GM19324 (cell line): ENCODE measurements at regions not wholly inside any gene's neighbourhood (a gene's known extent, or its start where the extent isn't known, plus 50 kb on each side); places are given as distances from the start of the nearest gene placed in this dataset.
"Not testable (repeated sequence)": the region's sequence is repeated elsewhere in the genome, so short reads cannot be mapped to it uniquely, and the experiment has no call there.

Experiments used
- ATAC-seq: cut with Tn5 transposase; IDR thresholded peaks from one replicate; pipeline ENCODE4 v1.9.1; 2021; ENCODE audit warnings: mild to moderate bottlenecking, moderate library complexity; ENCODE audit not compliant: unreplicated experiment, low FRiP score

DNA sequence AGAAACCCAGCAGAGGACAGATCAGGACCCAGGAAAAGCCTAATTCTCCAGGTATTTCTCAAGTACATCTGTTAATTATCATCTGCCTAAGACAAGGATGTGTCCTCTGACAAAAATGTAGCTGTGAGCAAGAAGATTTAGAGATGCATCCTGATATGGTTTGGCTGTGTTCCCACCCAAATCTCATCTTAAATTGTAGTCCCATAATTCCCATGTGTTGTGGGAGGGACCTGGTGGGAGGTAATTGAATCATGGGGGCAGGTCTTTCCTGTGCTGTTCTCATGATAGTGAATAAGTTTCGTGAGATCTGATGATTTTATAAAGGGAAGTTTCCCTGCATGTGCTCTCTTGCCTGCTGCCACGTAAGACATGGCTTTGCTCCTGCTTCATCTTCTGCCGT lies 381.8 kb downstream of the BUD13 start:
- no peak for ATAC-seq

DNA sequence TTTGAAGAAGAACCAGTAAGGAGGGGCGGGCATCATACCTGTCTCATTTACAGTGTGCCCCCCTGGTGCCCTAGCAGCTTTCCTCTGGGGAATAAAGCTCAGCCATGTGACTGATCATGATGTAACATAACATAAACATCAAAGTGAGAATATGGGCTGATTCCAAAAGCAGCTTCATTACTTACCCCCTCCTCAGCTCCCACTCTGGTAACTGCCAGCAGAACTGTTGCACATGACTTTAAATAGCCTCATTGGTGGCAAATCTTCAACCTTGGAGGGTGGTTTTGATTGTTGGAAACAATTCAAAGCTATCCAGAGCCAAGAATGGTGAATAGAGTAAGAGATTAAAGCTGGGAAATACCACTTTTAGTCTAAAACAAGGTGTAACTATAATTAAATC lies 384.6 kb downstream of the BUD13 start:
- no peak for ATAC-seq

DNA sequence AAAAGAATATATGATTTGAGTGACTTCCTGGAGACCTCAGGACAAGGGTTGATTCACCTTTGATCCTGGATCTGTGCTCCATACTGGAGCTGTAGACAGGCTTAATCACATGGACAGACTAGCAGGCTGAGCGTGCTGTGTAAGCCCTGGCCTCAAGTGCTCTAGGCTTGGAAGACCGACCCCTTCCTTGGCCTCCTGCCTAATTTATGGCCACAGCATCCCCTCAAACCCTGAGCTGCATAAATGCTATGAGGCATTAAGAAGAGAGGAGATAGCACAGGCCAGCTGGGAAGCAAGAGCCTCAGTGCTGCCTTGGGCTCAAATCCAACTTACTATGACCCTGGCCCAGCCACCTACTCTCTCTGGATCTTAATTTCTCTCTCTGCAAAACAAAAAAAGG lies 385.1 kb downstream of the BUD13 start:
- no peak for ATAC-seq

DNA sequence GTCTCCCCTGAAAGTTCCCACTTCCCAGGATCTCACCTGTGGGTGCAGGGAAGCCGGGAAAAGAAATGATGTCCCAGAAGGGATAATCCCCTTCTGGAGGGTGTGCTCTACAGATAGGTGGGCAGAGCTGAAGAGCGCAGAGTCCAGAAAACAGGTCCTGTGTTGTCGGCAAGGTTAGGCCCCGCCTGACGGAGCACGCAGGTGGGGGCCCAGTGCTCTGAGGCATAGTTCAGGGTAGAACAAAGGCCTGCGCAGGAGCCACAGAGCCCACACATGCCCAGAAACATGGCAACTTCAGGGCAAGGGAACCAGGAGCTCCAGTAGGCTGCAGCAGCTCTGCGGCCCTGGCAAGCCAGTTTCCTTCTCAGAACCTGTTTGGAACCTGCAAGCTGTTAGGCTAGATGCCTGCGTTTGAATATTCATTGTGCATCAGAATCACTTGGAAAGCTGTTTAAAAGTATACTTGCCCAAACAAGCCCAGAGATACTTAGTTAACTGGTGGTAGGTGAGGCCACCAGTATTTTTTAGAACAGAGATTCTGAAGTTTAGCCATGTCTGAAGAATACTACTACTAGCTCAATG lies 386.6 kb downstream of the BUD13 start:
- ATAC-seq: no peak

DNA sequence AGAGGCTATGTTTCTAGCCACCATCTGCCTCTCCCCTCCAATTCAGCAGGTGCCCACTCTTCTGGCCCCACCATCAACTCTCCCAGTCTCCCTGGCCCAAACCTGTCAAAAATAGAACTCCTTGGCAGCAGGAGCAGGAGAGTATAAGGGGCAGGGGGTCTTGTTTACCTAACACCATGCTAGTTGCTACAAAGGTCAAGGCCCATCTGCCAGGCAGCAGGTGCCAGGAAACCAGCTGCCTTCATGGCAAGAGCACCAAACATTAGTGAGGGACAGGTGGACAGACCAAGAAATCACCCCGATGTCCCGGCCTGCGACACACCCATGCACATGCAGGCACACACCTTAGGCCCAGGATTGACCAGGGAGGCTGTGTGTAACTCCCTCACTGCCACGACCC lies 387.9 kb downstream of the BUD13 start:
- ATAC-seq: no peak

DNA sequence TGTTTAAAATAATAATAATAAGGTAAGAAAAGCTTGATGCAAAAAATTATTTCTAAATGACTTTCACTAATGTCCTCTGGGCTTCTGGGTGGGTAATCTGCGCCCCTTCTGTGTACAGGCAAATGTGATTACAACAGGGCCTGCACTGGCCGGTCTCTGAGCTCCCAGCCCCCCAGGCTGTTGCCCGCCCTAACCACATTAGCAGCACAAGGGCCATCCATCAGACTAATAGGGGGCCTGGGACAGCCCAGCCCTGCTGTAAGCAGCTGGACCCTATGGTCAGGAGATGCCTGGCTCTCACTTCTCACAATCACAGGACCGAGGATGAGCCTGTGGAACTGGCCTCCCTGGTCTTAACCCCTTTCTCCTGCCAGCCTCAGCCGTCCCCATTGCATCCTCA lies 388.4 kb downstream of the BUD13 start:
- no peak for ATAC-seq

DNA sequence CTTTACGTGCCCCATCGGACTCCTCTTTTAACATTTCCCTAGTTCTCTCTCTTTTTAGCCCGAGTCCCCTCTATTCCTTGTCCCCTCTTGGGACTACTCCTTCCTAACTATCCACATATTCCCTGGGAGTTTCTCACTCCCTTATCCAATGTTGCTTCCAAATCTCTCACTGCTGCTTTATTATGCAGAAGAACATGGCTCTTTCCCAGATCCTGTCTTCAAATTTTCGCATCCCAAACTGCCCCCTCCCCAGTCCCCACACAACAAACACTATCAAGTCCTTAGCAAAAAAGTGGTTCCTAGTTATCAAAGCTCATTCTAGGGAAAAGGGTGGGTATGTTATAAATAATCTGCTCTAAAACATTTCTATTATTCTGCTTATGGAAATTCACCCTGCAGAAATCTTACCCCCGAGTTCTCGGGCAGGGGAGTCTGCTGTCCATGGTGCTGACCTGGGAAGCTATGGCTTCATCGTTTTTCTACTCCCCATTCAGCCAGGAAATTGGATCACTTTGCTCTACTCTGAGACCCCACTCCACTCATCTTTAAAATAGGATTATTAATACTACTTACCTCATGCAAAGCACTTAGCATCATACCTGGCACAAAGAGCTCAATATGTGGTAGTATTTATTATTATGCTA lies 393.5 kb downstream of the BUD13 start:
- ATAC-seq: no peak

DNA sequence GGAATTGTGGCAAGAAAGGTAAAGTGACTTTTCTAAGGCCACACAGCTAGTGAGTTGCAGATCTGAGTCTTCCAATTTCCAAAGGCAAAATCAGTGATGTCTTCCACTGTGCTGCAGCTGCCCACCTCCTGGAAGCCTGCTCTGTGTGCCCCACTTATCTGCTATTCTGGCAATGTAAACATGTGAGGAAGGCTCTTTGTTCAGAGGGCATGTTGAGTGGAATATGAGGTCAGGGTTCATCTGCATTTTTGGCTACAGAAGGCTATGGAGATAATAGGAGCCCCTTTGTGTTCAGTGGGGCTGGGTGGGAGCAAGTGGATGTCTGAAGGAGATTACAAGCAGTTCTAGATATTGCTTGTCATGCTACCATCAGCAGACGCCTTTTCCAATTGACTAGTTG lies 396.2 kb downstream of the BUD13 start:
- ATAC-seq: no peak

DNA sequence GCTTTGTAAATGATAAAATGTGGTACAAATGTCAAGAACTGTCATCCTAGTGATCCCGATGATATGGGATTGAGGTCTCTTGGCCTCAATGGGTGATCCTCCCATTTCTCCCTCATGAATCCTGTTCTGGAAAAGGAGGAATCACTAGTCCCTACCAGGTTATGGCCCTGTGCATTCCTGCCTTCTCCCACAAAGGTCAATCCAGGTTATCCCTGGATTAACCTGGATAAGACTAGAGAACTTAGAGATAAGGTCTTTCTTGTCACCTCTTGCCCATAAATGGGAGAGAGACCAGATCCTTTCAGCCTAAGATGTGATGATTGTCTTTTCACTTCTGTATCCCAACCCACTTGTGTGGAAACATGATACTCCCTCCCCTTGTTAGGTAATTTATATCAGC lies 396.7 kb downstream of the BUD13 start:
- ATAC-seq: no peak

DNA sequence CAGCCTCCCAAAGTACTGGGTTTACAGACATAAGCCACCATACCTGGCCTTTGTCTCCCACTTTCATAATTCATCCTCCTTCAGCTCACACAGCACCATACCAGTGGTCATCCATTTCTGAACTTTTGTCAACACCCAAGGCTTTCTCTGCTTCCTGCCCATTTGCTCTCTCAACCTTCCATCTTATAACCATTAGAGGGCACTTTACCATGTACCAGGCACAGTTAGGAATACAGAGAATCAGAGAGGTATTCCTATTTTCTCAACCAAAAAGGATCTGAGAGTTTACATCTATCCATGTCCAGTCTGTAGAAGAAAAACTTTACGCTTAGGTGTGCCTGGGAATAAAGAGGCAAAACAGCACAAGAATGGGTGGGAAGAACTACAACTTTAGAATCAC lies 397.6 kb downstream of the BUD13 start:
- ATAC-seq: no peak

DNA sequence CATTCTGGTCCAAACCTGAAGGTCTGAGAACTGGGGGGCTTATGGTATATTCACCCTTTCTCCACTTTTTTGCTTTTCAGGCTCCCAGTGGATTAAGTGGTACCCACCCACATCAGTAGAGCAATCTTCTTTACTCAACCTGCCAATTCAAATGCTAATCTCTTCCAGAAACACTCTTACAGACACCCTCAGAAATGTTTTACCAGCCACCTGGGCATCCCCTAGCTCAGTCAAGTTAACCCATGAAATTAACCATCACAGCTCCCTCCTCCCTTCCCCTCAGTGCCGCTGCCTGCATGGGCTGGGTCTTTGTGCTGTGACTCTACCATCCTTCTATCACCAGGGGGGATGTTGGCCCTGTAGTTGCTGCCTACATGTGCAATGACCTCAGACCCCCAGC lies 398.7 kb downstream of the BUD13 start:
- no peak for ATAC-seq

DNA sequence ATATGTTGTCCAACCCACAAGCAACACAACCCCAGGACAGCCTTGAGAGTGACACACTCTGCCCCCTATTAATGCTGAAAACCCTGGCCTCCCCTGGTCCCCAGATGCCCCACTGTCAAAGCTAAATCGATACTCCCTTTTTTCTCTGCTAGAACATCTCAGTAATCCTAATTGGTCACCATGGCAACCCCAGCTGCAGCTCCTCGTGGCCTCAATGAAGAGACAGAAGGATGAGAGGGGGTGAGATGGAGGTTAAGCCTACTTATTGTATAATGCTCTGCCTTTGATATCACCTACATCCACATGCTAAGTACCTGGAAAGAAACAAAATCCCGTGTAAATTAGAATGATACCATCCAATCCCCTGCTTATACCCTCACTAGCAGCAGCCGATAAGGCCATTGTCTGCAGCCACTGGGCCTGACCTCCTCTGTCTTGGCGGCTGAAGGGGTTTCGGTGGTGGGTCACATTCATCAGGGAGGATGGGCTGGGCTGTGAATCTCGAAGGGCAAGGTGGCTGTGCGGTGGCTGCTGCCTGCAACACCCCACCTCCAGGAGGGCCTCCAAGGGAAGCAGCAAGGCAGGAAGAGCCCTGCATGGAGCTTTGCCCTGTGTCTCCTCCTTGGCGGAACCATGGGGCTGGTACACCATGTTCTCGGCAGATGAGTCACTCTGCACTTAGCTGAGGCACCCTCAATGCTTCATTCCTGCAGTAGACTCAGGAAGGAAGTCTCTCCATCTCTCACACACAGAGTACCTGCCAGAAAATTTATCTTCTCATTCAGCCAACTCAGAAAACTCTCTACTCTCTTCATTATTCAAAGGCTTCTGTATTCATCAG lies 399.5 kb downstream of the BUD13 start:
- no peak for ATAC-seq

DNA sequence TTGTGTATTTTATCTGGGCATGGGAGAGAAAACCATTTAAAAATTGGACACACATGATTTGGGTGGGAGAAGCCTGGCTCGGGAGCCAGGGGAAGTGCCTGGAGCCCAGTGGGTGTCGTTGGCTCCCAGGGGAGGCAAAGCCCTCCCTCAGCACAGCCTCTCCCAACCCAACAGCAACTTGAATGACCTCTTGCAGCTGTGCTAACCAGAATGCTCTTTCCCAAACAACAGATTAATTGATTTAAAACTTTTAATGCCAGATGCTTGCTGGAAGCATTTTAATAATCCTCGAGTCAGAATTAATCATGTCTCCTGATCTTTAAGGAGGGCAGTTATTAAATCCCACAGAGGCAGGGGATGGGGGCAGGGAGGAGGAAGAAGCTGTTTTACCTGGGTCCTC lies 401.6 kb downstream of the BUD13 start:
- ATAC-seq: no peak

DNA sequence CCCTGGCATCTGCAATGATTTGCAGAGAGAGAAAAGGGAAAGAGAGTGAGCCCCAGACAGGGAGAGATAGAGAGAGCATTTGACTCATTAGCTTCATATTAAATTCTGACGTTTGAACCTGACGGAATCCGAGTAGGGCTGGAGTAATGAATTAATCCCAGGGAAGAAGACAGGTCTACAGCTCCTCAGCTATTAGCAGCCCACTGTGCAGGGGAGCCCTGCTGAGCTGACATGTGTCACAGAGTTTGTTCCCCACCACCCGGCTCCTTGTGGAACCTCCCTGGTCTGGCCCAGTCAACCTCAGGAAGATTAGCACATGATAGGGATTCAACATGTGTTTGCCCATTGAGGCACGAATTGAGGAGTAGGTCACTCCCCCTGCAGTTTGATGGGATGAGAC lies 404.0 kb downstream of the BUD13 start:
- no peak for ATAC-seq

DNA sequence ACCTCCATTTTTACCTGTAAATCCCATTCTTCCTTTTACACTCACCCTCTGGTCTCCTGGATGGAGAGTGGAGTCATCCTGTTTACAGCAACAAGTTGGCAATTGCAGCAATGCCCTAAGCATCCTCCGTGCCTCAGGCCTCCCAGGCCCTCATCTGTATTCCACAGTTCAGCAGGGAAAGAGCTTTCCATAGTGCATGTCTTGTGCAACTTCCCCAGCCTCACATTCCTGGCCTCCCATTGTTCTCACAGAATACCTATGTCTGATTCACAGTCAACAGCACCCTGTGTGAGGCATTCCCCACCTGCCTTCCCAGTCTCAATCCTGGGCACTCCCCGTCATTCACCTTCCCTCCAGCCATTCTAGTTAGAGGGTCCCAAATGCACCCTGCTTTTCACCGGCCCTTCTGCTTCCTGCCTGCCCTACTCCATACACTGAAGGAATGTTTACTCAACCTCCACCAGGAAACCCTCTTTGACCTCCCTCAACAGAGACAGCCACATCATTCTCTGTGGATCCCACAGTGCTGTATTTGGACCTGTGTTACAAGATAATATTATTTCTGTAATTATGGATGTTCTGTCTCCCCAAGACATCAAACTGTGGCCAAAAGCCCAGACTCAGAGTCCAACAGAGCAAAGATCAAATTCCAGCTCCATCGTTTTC lies 405.7 kb downstream of the BUD13 start:
- ATAC-seq: no peak

DNA sequence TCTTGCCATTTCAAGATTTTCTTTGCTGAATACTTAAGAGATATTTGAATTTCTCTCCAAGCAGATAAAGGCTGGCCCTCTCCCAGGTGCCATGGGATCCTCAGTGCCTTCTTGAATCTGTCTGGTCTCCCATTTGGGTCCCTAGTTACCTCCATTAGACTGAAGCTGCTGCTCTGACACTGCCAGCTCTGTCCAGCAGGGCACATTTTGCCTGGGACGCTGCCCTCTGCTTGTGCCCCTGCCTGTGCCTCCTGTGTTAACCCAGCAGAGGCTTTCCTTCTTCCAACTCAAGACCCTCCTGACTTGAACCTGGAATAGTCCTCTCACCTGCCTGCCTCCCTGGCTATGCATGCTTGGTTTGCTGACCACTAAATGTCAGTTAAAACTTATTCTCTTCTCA lies 406.3 kb downstream of the BUD13 start:
- ATAC-seq: no peak

DNA sequence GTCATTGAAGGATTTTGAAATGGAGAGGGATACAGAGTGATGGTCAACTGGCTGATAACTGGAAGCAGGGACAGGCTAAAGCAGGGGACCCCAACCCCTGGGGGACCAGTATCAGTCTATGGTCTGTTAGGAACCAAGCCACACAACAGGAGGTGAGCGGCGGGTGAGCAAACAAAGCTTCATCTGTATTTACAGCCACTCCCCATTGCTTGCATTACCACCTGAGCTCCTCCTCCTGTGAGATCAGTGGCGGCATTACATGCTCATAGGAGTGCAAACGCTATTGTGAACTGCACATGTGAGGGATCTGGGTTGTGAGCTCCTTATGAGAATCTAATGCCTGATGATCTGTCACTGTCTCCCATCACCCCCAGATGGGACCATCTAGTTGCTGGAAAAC lies 407.9 kb downstream of the BUD13 start:
- not testable (repeated sequence) for ATAC-seq

DNA sequence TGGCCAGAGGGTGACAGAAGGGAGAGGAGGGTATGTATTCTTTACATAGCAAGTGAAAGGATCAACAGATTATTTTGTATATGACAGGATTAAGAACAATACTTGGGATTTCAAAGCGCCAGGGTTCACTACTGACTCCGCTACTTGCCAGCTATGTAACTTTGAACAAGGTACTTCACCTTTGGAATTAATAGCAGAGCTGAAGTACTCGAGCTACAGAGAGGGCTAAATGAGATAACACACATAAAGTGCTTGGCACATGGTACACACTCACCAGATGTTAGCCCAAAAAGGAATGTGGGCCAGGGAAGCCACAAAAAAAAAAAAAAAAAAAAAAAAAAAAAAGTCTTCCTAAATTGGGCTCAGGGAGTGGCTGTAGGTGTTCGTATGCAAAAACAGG lies 408.4 kb downstream of the BUD13 start:
- ATAC-seq: no peak

DNA sequence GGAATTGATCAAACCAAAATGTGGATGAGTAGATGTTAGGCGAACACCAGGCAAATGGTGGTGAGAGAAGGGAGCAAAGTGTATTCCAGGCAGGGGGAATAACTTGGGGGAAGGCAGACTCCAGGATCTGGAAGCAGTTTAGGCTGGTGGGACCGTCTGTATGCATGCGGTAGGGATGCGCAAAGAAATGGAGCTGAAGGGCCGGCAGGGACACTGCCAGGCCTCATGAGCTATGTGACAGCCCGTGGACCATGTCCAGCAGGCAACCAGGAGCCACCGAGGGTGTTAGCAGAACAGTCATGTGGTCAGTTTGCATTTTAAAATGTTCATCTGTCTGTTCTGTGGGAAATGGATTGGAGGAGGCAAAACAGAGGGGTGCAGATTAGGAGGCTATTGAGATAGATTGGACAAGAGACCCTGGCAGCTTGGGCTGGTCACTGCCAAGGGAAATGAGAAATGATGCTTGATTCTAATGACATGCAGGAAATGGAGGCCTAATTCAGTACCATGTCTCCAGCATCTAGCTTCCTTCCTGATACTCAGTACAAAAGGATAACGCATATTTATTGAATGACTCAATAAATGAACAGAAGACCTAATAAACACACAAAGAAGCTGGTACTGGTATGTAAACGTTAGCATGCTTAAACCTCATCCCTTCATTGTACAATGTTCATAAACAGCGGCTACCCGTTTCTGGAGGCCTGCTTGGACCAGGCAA lies 412.4 kb downstream of the BUD13 start:
- ATAC-seq: no peak

DNA sequence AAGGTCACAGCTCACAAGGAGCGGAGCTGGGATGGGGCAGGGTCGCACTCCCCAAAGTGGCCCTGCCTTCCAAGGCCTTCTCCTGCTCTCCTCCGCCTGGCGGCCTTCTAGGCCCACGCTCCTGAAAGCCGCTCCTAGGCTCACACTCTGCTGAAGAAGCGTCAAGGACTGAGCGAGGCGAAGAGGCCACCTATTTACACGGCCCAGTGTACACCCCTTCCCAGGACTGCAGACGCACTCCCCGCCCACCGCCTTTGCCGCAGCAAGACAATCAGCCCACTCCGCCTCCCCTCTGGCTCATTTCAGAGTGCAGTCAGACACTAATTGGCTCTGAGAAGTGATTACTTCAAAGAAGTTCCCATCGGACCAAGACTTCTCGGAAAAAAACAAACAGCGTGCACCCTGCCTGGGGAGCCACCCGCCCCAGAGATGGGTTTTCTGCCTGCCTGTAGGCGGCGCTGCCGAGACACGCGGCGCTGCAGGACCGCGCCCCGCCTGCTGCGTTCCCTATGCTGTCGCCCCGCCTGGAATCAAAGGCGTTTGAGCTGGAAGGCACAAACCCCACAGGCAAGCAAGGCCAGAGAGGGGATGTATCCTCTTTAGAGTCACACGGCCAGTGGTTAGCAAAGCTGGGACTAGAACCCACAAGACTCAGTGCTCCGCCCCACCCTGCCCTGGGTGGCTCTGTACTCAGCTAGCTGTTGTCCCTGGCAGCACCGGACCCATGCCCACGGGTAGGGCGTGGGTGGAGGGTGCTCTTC lies 414.8 kb downstream of the BUD13 start:
- ATAC-seq: no peak
